ENCODE measurements at regions not wholly inside any gene's neighbourhood (a gene's known extent, or its start where the extent isn't known, plus 50 kb on each side); places are given as distances from the start of the nearest gene placed in this dataset.

DNA sequence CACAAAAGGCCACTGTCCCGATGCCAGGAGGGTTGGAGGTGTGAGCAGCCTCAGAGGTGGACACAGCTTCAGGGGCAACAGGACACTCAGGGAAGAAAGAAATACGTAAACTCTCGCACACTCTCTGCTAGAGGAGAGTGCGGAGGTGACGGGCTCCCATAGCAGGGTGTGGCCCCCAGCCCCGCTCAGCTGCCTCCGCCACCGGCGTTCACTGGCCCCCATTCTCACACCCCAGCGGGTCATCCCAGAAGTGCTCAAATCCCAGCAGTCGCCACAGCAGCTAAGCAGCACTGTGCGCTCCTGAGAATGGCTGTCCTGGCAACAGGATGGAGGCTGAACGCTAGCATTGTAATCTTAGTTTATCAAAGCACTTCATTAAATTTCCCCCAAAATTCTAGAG lies 315.6 kb upstream of the SALL3 start:
- intact Hi-C loops (cut with DNase I; ENCODE audit: low total_unique reads): no loop called here
- H3K4me3 ChIP-seq: no peak overlapping the region
- DNase-seq (ENCODE audit: low spot score in 2 of 2): no peak
- TF ChIP-seq, protein P1, sequence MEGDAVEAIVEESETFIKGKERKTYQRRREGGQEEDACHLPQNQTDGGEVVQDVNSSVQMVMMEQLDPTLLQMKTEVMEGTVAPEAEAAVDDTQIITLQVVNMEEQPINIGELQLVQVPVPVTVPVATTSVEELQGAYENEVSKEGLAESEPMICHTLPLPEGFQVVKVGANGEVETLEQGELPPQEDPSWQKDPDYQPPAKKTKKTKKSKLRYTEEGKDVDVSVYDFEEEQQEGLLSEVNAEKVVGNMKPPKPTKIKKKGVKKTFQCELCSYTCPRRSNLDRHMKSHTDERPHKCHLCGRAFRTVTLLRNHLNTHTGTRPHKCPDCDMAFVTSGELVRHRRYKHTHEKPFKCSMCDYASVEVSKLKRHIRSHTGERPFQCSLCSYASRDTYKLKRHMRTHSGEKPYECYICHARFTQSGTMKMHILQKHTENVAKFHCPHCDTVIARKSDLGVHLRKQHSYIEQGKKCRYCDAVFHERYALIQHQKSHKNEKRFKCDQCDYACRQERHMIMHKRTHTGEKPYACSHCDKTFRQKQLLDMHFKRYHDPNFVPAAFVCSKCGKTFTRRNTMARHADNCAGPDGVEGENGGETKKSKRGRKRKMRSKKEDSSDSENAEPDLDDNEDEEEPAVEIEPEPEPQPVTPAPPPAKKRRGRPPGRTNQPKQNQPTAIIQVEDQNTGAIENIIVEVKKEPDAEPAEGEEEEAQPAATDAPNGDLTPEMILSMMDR (IDR thresholded peaks at IDR 0.05): no peak
- TF ChIP-seq POLR2AphosphoS5 (IDR thresholded peaks at IDR 0.05) (no peak), POLR2A (IDR thresholded peaks at IDR 0.05) (no peak)
- no peak overlapping the region for H3K27ac ChIP-seq
- peaks cover 0 to 9% of the 10 kb centered on the region in 2 donors for H3K27me3 ChIP-seq
- no peaks in the 10 kb centered on the region for H3K9me3 ChIP-seq
- H3K4me1 ChIP-seq: no peaks in the 10 kb centered on the region
- H3K36me3 ChIP-seq: no peaks in the 10 kb centered on the region

DNA sequence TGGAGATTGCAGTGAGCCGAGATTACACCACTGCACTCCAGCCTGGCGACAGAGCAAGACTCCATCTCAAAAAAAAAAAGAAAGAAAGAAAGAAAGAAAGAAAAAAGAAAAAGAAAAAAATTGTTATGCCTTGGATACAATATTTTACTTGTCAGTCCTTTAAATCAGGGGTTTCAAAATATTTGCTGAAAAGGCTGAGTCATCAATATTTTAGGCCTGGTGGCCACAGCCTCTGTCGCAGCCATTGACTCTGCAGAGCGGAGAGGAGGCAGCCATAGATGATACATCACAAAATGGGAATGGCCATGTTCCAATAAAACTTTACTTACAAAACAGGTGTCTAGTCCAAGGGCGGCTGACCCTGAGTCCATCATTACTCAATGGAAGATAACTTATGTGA lies 314.8 kb upstream of the SALL3 start:
- H3K9me3 ChIP-seq: no peaks in the 10 kb centered on the region
- peaks cover 0 to under 1% of the 10 kb centered on the region in 2 donors for H3K27me3 ChIP-seq
- DNase-seq (ENCODE audit: low spot score in 2 of 2): no peak
- intact Hi-C loops (cut with DNase I; ENCODE audit: low total_unique reads): no loop called here
- TF ChIP-seq POLR2AphosphoS5 (IDR thresholded peaks at IDR 0.05): no peak
- TF ChIP-seq POLR2A (IDR thresholded peaks at IDR 0.05): no peak
- TF ChIP-seq, protein P1 (IDR thresholded peaks at IDR 0.05): no peak
- H3K27ac ChIP-seq: no peak overlapping the region
- H3K4me3 ChIP-seq: no peak overlapping the region
- no peaks in the 10 kb centered on the region for H3K4me1 ChIP-seq
- no peaks in the 10 kb centered on the region for H3K36me3 ChIP-seq

GRCh38 chr18:78665644-78666043 lies 314.0 kb upstream of the SALL3 start:
- H3K4me1 ChIP-seq: no peaks in the 10 kb centered on the region

DNA sequence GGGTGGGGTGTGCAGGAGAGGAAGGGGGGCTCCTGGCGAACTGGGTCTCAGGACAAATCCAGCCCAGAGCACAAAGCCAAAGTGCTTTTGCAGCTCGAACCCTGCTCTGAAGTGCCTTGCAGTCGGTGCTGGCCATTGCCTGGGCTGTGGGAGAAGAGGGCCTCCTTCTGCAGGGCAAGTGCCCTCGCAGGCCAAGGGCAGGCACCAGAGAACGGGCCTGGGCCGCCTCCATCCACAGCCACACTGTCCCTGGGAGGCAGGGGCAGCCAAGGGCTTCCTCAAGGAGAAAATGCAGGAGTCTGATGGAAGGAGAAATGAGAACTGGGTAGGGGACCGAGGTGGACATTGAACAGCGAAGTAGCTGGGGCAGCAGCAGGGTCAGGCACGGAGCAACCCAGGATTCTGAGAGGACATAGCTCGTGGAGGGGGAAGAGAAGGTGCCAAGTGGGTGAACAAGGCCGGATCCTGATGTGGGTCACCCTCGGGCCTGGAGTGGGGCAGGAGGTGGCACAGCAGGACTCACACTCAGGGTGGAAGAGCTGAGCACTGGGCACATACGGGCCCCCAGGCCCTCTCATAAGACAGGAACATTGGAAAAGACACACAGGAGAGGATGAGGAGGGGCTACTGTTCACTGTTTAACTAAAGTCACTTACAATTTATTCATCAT lies 312.8 kb upstream of the SALL3 start:
- H3K4me1 ChIP-seq: no peaks in the 10 kb centered on the region
- TF ChIP-seq, protein P1 (IDR thresholded peaks at IDR 0.05): no peak
- no peak for TF ChIP-seq POLR2A (IDR thresholded peaks at IDR 0.05)
- no peak for TF ChIP-seq POLR2AphosphoS5 (IDR thresholded peaks at IDR 0.05)
- peaks cover 0 to 4% of the 10 kb centered on the region in 2 donors for H3K27me3 ChIP-seq
- no peak overlapping the region for H3K27ac ChIP-seq
- H3K4me3 ChIP-seq: no peak overlapping the region
- intact Hi-C loops (cut with DNase I; ENCODE audit: low total_unique reads): no loop called here
- no peaks in the 10 kb centered on the region for H3K36me3 ChIP-seq
- DNase-seq (ENCODE audit: low spot score in 2 of 2): no peak
- no peaks in the 10 kb centered on the region for H3K9me3 ChIP-seq

More at GRCh38 chr18:78665644-78666043, 314.0 kb upstream of the SALL3 start:
- Histone ChIP-seq H3K27me3 (no peaks in the 10 kb centered on the region), H3K4me3 (no peak overlapping the region), H3K36me3 (no peaks in the 10 kb centered on the region), H3K9me3 (no peaks in the 10 kb centered on the region), H3K27ac (no peak overlapping the region)
- no peak for TF ChIP-seq POLR2A (IDR thresholded peaks at IDR 0.05)
- no peak for TF ChIP-seq POLR2AphosphoS5 (IDR thresholded peaks at IDR 0.05)
- TF ChIP-seq, protein P1 (IDR thresholded peaks at IDR 0.05): no peak
- intact Hi-C loops (cut with DNase I; ENCODE audit: low total_unique reads): no loop called here
- DNase-seq (ENCODE audit: low spot score in 2 of 2): no peak

- Histone ChIP-seq H3K4me3 (no peak overlapping the region), H3K27ac (no peak overlapping the region), H3K36me3 (no peaks in the 10 kb centered on the region), H3K9me3 (no peaks in the 10 kb centered on the region), H3K4me1 (no peaks in the 10 kb centered on the region), H3K27me3 (peaks cover 0 to 9% of the 10 kb centered on the region in 2 donors)
- TF ChIP-seq POLR2A (IDR thresholded peaks at IDR 0.05): no peak
- TF ChIP-seq, protein P1 (IDR thresholded peaks at IDR 0.05): no peak
- no peak for TF ChIP-seq POLR2AphosphoS5 (IDR thresholded peaks at IDR 0.05)
- intact Hi-C loops (cut with DNase I; ENCODE audit: low total_unique reads): no loop called here
- no peak for DNase-seq (ENCODE audit: low spot score in 2 of 2)
These were observed 308.7 kb upstream of the SALL3 start for GRCh38 chr18:78670778-78671391.
